AG10803 (cell line): ENCODE measurements at regions not wholly inside any gene's neighbourhood (a gene's known extent, or its start where the extent isn't known, plus 50 kb on each side); places are given as distances from the start of the nearest gene placed in this dataset.
A peak's percentile ranks its signal among the peaks of the same experiment; 100 is the strongest.

Experiments
- DNase-seq: peaks from one replicate; pipeline ENCODE4 v3.0.0; 2010; ENCODE audit warnings: low read depth
- H3K4me3 ChIP-seq: 2 replicates; pipeline ENCODE4 v1.5.1; 2011; ENCODE audit warnings: mild to moderate bottlenecking, low read length, control low read depth
- TF ChIP-seq, protein P1 (sequence below): conservative IDR thresholded peaks from 2 replicates; pipeline ENCODE4 v1.5.1; 2011; ENCODE audit warnings: mild to moderate bottlenecking, low read length, control low read depth, inconsistent platforms

DNA sequence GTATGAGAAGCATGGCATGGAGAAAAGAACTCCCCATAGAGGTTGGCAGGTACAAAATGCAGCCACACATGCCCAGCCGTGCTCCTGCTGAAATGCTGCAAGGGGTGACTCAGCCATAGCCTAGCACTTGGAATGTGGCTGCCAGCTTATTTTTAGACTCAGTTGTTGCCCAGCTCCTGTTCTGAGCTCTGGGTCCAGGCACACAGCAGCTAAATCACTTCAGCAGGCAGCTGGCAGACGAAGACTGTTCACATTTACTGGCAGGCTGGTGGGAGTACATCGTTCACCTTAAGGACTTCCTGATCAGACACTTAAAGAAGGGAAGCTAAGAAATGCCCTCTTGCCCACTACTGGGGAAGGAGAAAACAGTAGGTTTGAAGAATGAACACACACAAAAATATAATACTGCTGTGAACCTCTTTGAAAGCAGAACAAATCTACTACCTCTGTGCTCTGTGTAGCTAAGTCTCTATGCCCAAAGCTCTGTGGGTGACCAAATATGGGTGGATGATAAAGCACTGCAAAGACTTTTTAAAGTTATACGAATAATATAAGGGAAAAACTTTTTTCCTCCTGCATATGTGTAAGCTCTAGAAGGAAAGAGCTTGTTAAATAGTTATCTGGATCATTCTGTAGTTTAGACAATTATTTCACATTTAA, 146.1 kb downstream of the LNPK start:
- TF ChIP-seq, protein P1, sequence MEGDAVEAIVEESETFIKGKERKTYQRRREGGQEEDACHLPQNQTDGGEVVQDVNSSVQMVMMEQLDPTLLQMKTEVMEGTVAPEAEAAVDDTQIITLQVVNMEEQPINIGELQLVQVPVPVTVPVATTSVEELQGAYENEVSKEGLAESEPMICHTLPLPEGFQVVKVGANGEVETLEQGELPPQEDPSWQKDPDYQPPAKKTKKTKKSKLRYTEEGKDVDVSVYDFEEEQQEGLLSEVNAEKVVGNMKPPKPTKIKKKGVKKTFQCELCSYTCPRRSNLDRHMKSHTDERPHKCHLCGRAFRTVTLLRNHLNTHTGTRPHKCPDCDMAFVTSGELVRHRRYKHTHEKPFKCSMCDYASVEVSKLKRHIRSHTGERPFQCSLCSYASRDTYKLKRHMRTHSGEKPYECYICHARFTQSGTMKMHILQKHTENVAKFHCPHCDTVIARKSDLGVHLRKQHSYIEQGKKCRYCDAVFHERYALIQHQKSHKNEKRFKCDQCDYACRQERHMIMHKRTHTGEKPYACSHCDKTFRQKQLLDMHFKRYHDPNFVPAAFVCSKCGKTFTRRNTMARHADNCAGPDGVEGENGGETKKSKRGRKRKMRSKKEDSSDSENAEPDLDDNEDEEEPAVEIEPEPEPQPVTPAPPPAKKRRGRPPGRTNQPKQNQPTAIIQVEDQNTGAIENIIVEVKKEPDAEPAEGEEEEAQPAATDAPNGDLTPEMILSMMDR = no peak
- H3K4me3 ChIP-seq = no peak overlapping the region
- DNase-seq = peak; percentile 64

DNA sequence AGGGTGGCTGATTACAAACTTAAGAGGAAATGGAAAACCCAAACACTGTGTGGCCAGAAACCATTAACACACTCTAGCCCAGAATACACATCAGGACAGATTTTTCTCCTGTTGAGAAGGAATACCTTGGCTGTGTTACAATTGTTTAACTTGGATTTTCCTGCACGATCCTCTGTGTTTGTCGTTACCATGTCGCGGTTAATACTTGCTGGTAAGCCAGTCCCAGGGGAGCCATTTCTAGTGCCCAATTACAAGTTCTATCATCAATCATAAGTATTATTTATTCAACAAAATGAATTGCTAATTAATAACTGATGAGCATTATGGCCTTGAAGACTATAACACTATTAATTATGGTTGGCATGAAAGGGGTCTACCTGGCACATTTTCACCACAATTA, 146.8 kb downstream of the LNPK start:
- peak; percentile 30 for DNase-seq
- TF ChIP-seq, protein P1 = no peak
- no peak overlapping the region for H3K4me3 ChIP-seq

DNA sequence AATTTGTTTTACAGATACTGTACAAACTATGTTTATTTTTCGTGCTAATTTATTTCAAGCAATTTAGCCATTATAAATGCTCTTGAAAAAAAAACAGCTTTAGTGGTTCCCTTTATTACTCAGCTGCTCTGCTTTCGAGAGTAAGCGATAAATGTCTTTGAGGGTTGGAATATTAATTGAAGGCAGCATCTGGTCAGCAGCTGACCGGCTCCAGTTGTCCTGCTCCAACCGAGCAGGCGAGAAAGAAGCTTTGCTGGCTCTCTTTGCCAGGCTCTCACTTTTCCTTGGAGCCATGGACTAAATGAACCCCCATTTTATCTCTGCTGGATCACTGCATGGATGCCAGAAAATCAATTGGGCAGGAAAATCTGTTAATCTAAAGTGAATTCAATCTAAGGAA, 147.4 kb downstream of the LNPK start:
- TF ChIP-seq, protein P1 = no peak
- peak; percentile 73 for DNase-seq
- H3K4me3 ChIP-seq = no peak overlapping the region

DNA sequence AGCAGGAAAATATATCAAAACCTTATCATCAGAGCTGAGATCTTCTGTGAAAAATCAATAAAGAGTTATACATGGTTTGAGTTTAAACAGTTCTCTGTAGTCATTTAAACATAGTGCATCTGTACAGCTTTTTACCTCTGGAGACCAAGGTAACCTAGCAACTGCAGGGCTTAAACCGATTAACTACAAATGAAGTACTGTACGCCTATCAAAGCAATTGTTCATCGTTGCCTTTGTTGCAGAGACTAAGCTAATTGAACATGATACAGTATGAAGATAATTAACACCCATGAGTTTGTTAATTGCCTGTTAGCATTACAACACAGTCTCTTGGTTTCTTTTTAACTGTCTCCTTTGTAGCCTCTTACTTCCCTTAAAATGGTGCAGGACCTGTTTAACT, 147.9 kb downstream of the LNPK start:
- no peak for DNase-seq
- TF ChIP-seq, protein P1 = no peak
- H3K4me3 ChIP-seq = no peak overlapping the region

DNA sequence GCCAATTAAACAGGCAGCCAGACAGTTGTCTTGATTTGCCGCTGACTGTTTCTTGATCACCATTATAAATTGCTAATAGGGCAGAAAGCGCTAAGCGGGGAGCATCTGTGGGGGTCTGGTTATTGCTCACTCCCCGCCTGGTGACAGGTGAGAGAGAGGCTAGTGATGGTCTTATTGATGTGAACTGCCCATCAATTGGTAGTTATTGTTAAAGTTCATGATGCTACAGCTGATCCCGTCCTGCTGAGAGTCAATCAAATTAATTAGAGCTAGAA, 148.5 kb downstream of the LNPK start:
- no peak overlapping the region for H3K4me3 ChIP-seq
- no peak for DNase-seq
- TF ChIP-seq, protein P1 = no peak

DNA sequence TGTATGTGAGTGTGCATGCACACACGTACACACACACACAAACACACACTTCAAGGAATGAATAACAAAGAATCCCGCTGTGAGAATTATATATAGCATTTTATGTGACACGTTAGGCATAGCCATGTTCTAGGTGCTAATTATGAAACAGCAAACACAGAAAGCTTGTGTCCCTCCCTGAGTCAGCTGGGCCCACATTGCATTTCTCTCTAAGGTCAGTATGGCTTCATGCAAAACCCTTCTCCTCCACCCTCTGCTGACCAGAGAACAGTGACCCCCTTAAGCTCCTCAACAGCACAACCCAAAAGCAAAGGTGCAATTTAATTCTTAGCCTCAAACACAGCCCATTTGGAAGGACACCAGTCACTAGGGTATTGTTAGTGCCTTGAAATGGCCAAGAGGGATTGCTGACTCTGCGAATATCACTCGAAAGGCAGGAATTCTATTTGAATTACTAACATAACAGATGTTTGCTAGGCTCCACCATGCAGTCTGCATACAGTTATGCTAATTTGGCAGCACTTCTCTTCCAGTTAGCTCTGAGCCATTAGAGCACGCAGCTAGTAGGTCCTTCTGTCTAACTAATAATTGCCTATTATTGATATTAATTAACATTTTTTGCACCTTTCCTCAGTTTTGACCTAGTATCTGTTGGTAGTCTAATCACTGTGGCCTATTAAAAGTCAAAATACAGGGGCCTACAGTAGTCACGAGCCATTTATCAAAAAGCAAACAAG, 149.0 kb downstream of the LNPK start:
- TF ChIP-seq, protein P1 = no peak
- H3K4me3 ChIP-seq = no peak overlapping the region

DNA sequence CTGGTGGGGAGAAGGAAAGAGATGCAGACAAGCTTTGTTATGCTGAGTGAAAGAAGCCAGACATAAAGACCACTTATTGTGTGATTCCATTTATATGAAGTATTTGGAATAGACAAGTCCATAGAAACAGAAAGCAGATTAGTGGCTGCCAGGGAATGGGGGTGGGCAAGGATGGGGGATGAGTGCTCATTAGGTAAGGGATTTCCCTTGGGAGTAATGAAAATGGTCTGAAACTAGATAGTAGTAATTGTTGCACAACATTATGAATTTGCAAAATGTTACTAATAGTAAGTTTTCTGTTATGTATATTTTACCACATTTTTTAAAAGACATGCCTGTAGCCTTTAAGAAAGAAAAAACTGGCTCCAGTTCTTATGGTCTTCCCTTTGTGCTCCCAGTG, 154.9 kb downstream of the LNPK start:
- H3K4me3 ChIP-seq = no peak overlapping the region
- peak; percentile 34 for DNase-seq
- TF ChIP-seq, protein P1 = no peak

More for the DNA sequence above, 149.0 kb downstream of the LNPK start:
- no peak for DNase-seq
